Fibroblast of mammary gland (primary cell): ENCODE measurements at regions not wholly inside any gene's neighbourhood (a gene's known extent, or its start where the extent isn't known, plus 50 kb on each side); places are given as distances from the start of the nearest gene placed in this dataset.
"Not testable (repeated sequence)": the region's sequence is repeated elsewhere in the genome, so short reads cannot be mapped to it uniquely, and the experiment has no call there.

Source experiments
- DNase-seq: peaks from one replicate; pipeline ENCODE4 v3.0.0-alpha.2; 2010; ENCODE audit warnings: low read depth
- H3K4me3 ChIP-seq: 2 replicates; pipeline ENCODE4 v1.5.1; 2011; ENCODE audit warnings: low read depth, mild to moderate bottlenecking, low read length, moderate library complexity; ENCODE audit not compliant: control insufficient read depth
- CTCF ChIP-seq: conservative IDR thresholded peaks from 2 replicates; pipeline ENCODE4 v1.5.1; 2011; ENCODE audit warnings: low read depth, low read length, inconsistent platforms; ENCODE audit not compliant: control insufficient read depth, insufficient read depth

- H3K4me3 ChIP-seq = no peak overlapping the region
- TF ChIP-seq CTCF = no peak
- DNase-seq = no peak
These were observed 212.8 kb downstream of the ZNF365 start for GRCh38 chr10:62587011-62587410.

GRCh38 chr10:62588116-62588515 lies 213.9 kb downstream of the ZNF365 start:
- H3K4me3 ChIP-seq = no peak overlapping the region
- DNase-seq = no peak
- TF ChIP-seq CTCF = no peak

- TF ChIP-seq CTCF = no peak
- peak; percentile 56 for DNase-seq
- no peak overlapping the region for H3K4me3 ChIP-seq
These were observed 214.8 kb upstream of the ADO start for GRCh38 chr10:62589689-62590088.

GRCh38 chr10:62590306-62590705 lies 214.2 kb upstream of the ADO start:
- no peak for DNase-seq
- TF ChIP-seq CTCF = no peak
- H3K4me3 ChIP-seq = no peak overlapping the region

- H3K4me3 ChIP-seq = no peak overlapping the region
- TF ChIP-seq CTCF = peak; percentile 98
- peak; percentile 62 for DNase-seq
These were observed 210.4 kb upstream of the ADO start for GRCh38 chr10:62594093-62594520.

- TF ChIP-seq CTCF = no peak
- no peak overlapping the region for H3K4me3 ChIP-seq
- DNase-seq = peak; percentile 57
These were observed 207.3 kb upstream of the ADO start for GRCh38 chr10:62597226-62597625.

- H3K4me3 ChIP-seq = no peak overlapping the region
- DNase-seq = no peak
- no peak for TF ChIP-seq CTCF
These were observed 205.4 kb upstream of the ADO start for GRCh38 chr10:62599161-62599560.

GRCh38 chr10:62606551-62606950 lies 198.0 kb upstream of the ADO start:
- not testable (repeated sequence) for DNase-seq

GRCh38 chr10:62608189-62608875 lies 196.2 kb upstream of the ADO start:
- not testable (repeated sequence) for DNase-seq, H3K4me3 ChIP-seq

More at GRCh38 chr10:62606551-62606950, 198.0 kb upstream of the ADO start:
- H3K4me3 ChIP-seq = not testable (repeated sequence)
